Effector memory CD8-positive, alpha-beta T cell (primary cell): ENCODE measurements at regions not wholly inside any gene's neighbourhood (a gene's known extent, or its start where the extent isn't known, plus 50 kb on each side); places are given as distances from the start of the nearest gene placed in this dataset.
"Not testable (repeated sequence)": the region's sequence is repeated elsewhere in the genome, so short reads cannot be mapped to it uniquely, and the experiment has no call there.

ENCODE experiments used
- ATAC-seq: fragments of 150-1000 bp; cut with Tn5 transposase; replicated peaks from 2 replicates; pipeline ENCODE4 v1.10.0; 2021; ENCODE audit warnings: mild to moderate bottlenecking, moderate library complexity
- DNase-seq, 3 experiments: peaks; one replicate each; pipeline ENCODE4 v3.0.0; 2021
- H3K27ac Mint-ChIP-seq, 2 donors: one replicate each; pipeline ENCODE4 v1.8.0; 2022; ENCODE audit warnings: mild to moderate bottlenecking in 2 of 2, mixed read lengths in 2 of 2, moderate library complexity in 2 of 2
- H3K27me3 Mint-ChIP-seq, 2 donors: one replicate each; pipeline ENCODE4 v1.8.0; 2022; ENCODE audit warnings: mixed read lengths in 2 of 2
- H3K36me3 Mint-ChIP-seq: one replicate; pipeline ENCODE4 v1.8.0; 2022; ENCODE audit warnings: mild to moderate bottlenecking, moderate library complexity, mixed read lengths; ENCODE audit not compliant: insufficient read depth
- H3K4me1 Mint-ChIP-seq, 2 donors: one replicate each; pipeline ENCODE4 v1.8.0; 2022; ENCODE audit warnings: low read depth in 2 of 2, mixed read lengths in 2 of 2
- H3K4me3 Mint-ChIP-seq, 2 donors: one replicate each; pipeline ENCODE4 v1.8.0; 2022; ENCODE audit warnings: mild to moderate bottlenecking in 2 of 2, mixed read lengths in 2 of 2, moderate library complexity in 2 of 2
- H3K9me3 Mint-ChIP-seq, 2 donors: one replicate each; pipeline ENCODE4 v1.8.0; 2022; ENCODE audit warnings: mixed read lengths in 2 of 2

DNA sequence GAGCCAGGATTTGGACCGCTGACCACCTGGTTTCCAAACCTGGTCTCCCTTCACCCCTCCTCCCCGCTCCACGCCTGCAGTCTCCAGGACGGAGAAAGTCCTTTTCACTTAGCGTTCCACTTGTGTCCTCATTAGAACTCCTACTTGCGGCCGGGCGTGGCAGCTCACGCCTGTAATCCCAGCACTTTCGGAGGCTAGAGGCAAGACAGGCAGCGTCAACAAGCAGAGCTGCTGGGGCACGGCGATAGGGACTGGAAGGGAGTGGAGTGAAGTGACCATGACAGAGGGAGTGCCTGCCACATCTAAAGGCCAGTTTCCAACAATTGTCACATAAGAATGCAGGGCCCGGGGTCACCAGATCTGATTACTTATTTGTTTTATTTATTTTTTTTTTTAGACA lies 132.5 kb upstream of the NCOR2 start:
- H3K4me3 Mint-ChIP-seq, result no peak overlapping the region
- peaks cover 3% of the 10 kb centered on the region for H3K36me3 Mint-ChIP-seq
- H3K9me3 Mint-ChIP-seq, result no peaks in the 10 kb centered on the region
- no peak for DNase-seq
- ATAC-seq, result no peak
- peaks cover 10 to 27% of the 10 kb centered on the region in 2 donors for H3K27me3 Mint-ChIP-seq
- no peak overlapping the region for H3K27ac Mint-ChIP-seq
- peaks cover 2 to 3% of the 10 kb centered on the region in 2 donors for H3K4me1 Mint-ChIP-seq

DNA sequence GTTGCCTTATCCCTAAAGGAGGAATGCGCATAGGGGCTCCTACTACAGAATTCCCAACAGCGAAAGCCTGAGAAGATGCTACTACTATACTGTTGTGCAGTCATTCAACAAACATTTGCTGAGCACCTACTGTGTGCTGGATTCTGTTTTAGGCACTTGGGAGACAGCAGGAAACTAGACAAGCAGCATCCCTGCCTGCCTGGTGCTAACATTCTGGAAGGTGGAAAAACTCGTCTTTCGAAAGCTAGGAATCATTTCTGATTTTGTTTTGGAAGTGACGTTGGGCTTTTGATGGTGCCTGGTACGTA lies 131.5 kb upstream of the NCOR2 start:
- Mint-ChIP-seq H3K36me3 (peaks cover 3% of the 10 kb centered on the region), H3K27ac (no peak overlapping the region), H3K4me1 (peaks cover 10% of the 10 kb centered on the region in 2 donors), H3K4me3 (no peak overlapping the region), H3K27me3 (peaks cover 10 to 27% of the 10 kb centered on the region in 2 donors), H3K9me3 (no peaks in the 10 kb centered on the region)
- DNase-seq (no peak), ATAC-seq (no peak)

DNA sequence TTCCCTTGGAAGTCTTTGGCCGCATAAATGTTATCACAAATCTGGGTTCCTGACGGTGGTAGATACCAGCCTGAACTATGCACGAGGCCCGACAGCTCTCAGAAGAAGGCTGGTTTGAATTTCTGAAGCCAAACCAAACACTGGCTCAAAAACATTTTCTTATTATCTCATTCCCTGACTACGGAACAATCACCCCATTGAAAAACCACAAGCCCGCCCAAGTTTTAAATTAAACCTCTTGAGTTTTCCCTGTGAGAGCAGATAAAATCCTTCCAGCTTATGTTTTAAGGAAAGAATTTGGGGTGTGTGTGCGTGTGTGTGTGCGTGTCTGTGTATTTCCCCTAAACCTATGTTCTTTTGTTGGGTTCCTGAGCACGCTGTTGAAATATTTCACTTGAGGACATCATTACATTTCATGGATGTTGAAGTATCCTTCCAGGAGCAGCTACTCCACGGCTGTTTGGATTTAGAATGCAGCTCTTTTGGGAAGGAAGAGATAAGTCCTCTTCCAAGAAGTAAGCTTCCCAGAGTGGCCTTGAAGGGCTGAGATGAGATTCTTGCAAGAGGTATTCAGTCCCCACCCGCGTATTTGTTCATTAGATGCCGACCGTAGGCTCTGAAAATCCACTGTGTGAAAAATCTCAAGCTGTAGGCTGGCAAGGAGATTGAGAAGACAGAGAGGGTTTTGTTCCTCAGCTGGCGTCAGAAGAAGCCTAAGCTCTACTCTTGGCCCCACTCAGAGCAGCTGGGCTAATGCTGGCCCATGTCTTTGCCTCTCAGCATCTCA lies 131.0 kb upstream of the NCOR2 start:
- Mint-ChIP-seq H3K4me1 (peaks cover 10% of the 10 kb centered on the region in 2 donors), H3K36me3 (no peaks in the 10 kb centered on the region), H3K27ac (no peak overlapping the region), H3K27me3 (peaks cover 10 to 27% of the 10 kb centered on the region in 2 donors), H3K4me3 (no peak overlapping the region), H3K9me3 (no peaks in the 10 kb centered on the region)
- ATAC-seq (no peak), DNase-seq (no peak)

DNA sequence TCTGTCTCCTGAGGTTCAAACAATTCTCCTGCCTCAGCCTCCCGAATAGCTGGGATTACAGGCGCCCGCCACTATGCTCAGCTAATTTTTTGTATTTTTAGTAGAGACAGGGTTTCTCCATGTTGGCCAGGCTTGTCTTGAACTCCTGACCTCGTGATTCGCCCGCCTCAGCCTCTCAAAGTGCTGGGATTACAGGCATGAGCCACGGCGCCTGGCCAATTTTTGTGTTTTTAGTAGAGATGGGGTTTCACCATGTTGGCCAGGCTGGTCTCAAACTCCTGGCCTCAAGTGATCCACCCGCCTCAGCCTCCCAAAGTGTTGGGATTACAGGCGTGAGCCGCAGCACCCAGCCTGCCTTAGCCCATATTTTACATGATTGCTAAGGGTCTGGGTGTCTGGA lies 130.3 kb upstream of the NCOR2 start:
- H3K27me3 Mint-ChIP-seq, result peaks cover 10 to 27% of the 10 kb centered on the region in 2 donors

DNA sequence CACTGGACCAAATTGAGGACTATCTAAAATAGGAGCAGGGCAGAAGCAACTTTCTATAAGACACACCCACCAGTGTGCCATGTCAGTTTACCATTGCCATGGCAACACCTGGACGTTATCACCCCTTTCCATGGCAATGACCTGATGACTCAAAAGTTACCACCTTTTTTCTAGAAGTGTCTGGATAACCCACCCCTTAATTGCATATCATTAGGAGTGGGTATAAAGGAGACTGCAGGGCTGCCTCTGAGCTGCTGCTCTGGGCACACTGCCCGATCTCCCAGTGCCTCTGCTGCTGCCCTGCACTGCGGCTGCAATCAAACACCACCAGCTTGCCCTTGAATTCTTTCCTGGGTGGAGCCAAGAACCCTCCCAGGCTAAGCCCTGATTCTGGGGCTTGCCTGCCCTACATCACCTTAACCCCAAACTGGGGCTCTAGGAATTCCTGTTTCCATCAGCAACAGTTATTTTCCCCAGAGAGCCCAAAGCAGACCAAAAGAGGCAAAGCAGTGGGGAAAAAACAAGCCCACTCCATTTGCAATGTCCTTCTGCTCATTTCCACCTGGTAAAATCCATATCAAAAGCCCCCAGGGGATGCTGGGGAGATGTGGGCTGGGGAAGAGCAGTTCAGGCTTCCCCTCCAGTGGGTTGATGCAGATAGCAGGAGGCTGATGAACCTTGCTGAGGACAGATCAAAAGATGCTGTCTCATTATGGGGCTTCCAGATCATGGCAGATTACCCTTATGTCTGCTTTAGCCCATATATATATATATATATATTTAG lies 129.5 kb upstream of the NCOR2 start:
- Mint-ChIP-seq H3K4me1 (peaks cover 10% of the 10 kb centered on the region in 2 donors), H3K27ac (no peak overlapping the region), H3K4me3 (no peak overlapping the region), H3K9me3 (no peaks in the 10 kb centered on the region), H3K36me3 (no peaks in the 10 kb centered on the region), H3K27me3 (peaks cover 10 to 27% of the 10 kb centered on the region in 2 donors)
- no peak for DNase-seq
- ATAC-seq, result no peak

More for the DNA sequence above, 130.3 kb upstream of the NCOR2 start:
- H3K4me1 Mint-ChIP-seq, DNase-seq, H3K36me3 Mint-ChIP-seq, H3K9me3 Mint-ChIP-seq, H3K27ac Mint-ChIP-seq, H3K4me3 Mint-ChIP-seq, ATAC-seq: not testable (repeated sequence)

DNA sequence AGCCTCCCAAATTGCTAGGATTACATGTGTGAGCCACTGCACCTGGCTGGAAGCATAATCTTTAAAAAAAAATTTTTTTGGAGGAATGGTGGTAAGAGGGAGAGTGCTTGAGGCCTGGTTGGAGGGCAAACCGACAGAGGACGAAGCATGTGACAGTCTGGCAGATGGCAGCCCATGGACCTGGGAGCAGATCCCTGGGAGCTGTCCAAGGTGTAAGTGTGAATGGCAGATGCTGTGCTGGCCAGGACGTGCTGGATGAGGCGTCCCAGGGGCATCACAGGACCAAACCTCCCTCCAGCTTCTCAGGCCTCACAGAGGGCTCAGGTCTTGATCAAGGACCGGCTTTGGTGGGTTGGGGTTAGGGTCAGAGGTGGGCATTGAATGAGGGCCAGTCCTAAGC lies 128.4 kb upstream of the NCOR2 start:
- Mint-ChIP-seq H3K27me3 (peaks cover 10 to 27% of the 10 kb centered on the region in 2 donors), H3K36me3 (no peaks in the 10 kb centered on the region)
- no peak for ATAC-seq

DNA sequence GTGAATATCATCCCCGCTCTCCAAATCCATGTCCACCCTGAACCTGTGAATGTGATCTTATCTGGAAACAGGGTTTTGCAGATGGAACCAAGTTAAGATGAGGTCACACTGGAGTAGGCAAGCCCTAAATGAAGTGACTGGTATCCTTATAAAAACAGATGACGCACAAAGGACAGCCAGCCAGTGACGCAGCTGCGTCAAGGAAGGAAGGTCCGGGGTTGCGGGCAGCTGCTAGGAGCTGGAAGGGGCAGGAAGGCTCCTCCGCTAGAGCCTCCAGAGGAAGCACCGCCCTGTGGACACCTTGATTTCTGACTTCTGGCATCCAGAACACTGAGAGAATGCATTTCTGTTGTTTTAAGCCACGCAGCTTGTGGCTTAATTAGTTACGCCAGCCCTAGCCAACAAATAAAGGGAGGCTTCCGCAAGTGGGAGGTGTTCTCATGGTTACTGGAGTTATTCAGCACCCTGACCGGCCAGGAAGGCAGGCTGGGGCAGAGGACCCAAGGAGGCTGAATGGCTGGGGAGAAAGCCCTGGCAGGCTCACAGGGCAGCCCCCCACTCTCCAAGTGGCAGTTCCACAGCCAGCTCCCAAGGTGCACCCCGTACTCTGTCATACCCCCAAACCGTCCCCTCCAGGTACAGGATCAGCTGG lies 127.6 kb upstream of the NCOR2 start:
- Mint-ChIP-seq H3K27me3 (peaks cover 10 to 29% of the 10 kb centered on the region in 2 donors), H3K4me1 (peaks cover 10% of the 10 kb centered on the region in 2 donors), H3K36me3 (no peaks in the 10 kb centered on the region), H3K4me3 (peak overlapping the region in 1 of 2 donors; percentile 62), H3K27ac (peak overlapping the region in 1 of 2 donors; percentile 29), H3K9me3 (no peaks in the 10 kb centered on the region)
- ATAC-seq (no peak), DNase-seq (no peak)

More for the DNA sequence above, 128.4 kb upstream of the NCOR2 start:
- DNase-seq, result no peak
- H3K4me3 Mint-ChIP-seq, result no peak overlapping the region
- peaks cover 10% of the 10 kb centered on the region in 2 donors for H3K4me1 Mint-ChIP-seq
- no peaks in the 10 kb centered on the region for H3K9me3 Mint-ChIP-seq
- no peak overlapping the region for H3K27ac Mint-ChIP-seq

DNA sequence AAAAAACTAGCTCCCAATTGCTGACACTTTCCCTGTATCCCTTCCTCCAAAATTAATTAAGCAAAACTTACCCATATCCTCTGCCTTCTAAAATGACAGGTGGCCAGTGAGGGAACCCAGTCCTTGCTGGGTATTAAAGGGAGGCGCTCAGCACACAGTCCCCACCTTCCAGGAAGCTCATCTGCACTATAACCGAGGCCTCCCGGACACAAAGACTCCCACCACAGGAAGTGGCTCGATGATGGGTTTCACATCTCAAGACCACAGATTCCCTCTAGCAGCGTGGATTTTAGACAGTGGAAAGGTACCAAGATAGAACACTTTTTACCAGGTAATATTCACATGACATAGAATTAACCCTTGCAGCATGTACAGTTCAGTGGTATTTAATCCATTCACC lies 126.8 kb upstream of the NCOR2 start:
- Mint-ChIP-seq H3K9me3 (no peaks in the 10 kb centered on the region), H3K27ac (no peak overlapping the region), H3K36me3 (no peaks in the 10 kb centered on the region), H3K27me3 (peaks cover 5 to 24% of the 10 kb centered on the region in 2 donors), H3K4me3 (peak overlapping the region; percentile 51 to 62), H3K4me1 (peaks cover 10% of the 10 kb centered on the region in 2 donors)
- DNase-seq (peak in 2 of 3 experiments; percentile 13 to 27), ATAC-seq (peak; percentile 92)

DNA sequence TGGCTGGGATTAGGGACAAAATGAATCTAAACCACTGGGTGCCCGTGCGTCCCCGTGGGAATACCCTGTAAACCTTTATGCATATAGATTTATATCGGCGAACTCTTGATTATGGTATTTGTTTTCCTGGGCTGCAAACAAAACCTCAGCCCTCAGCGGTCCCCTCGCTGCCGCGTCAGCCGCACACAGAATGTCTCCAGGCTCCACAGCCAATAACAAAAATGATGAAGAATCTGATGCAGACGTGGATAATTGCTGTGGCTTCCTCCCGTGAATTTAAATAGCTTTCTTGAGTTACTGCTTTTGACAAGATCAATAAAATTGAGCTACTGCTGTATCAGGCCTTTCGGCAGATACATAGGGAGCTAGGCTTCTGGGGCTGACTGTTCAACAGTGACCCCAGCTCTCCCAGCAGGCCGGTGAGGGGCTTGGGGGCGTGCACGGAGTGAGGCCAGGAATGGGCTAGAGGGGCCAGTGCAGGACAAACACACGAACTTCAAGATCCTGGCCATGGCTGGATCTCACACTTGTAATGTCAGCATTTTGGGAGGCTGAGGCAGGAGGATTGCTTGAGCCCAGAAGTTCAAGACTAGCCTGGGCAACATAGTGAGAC lies 125.8 kb upstream of the NCOR2 start:
- H3K4me3 Mint-ChIP-seq, result no peak overlapping the region
- H3K9me3 Mint-ChIP-seq, result no peaks in the 10 kb centered on the region
- H3K27ac Mint-ChIP-seq, result no peak overlapping the region
- H3K36me3 Mint-ChIP-seq, result no peaks in the 10 kb centered on the region
- H3K27me3 Mint-ChIP-seq, result peaks cover 0 to 17% of the 10 kb centered on the region in 2 donors
- peaks cover 15 to 16% of the 10 kb centered on the region in 2 donors for H3K4me1 Mint-ChIP-seq
- ATAC-seq, result no peak
- no peak for DNase-seq

DNA sequence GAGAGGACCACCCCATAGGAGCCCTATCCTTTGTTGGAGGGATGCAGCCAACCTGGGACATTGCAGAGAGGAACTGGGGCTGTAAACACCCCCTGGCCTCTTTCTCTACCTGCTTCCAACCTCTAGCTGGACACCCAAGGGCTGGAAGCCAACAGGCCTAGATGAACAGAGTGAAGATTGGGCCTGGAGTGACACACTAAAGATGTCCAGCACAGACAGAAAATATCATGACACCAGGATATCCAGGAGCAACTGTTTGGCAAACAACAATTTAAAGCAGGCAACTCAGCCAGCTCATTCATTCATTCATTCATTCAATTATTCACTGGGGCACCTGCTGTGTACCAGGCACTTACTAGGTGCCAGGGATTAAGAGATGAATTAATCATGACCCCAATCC lies 125.0 kb upstream of the NCOR2 start:
- ATAC-seq (no peak), DNase-seq (no peak)
- no peak overlapping the region for H3K4me3 Mint-ChIP-seq
- H3K36me3 Mint-ChIP-seq, result no peaks in the 10 kb centered on the region
- peaks cover 0 to 17% of the 10 kb centered on the region in 2 donors for H3K27me3 Mint-ChIP-seq
- peaks cover 23 to 24% of the 10 kb centered on the region in 2 donors for H3K4me1 Mint-ChIP-seq
- H3K27ac Mint-ChIP-seq, result no peak overlapping the region
- no peaks in the 10 kb centered on the region for H3K9me3 Mint-ChIP-seq

DNA sequence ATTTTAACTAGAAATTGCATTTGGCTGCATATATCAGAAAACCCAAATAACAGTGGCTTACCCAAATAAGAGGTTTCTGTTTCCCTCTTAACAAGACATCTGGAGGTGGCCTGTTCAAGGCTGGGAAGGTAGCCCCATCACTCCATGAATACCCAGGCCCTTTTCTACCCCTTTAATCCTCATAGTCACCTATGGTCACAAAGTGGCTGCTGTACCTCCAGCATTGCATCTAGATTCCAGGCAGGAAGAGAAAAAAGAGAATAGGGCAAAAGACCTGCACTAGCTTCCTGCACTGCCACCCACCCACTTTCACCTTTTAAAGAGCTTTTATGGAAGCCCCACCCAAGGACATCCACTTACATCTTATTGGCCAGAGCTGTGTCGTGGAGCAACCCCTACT lies 124.0 kb upstream of the NCOR2 start:
- Mint-ChIP-seq H3K4me3 (no peak overlapping the region), H3K4me1 (peaks cover 27 to 29% of the 10 kb centered on the region in 2 donors), H3K36me3 (no peaks in the 10 kb centered on the region), H3K9me3 (no peaks in the 10 kb centered on the region), H3K27me3 (peaks cover 0 to 9% of the 10 kb centered on the region in 2 donors), H3K27ac (no peak overlapping the region)
- DNase-seq (no peak), ATAC-seq (no peak)

DNA sequence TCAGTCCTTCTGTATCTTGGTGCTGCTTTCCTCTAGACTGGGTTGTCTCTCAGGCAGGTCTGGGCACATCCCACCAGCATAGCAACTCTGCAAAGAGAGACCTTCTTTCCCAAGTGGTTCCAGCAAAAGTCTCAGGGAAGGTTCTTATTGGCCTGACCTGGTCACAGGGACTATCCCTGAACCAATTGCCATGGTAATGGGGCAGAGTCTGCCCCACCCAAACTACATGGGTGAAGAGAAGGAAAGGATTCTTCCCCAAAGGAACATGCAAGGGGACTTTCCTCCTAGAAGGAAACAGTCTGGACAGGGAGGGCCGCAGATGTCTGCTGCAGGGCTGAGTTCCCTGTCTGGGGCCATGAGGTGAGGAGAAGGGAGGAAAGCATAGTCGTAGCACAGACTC lies 122.2 kb upstream of the NCOR2 start:
- Mint-ChIP-seq H3K27me3 (peaks cover 0 to 23% of the 10 kb centered on the region in 2 donors), H3K4me3 (no peak overlapping the region), H3K9me3 (no peaks in the 10 kb centered on the region), H3K4me1 (peaks cover 26 to 31% of the 10 kb centered on the region in 2 donors), H3K27ac (no peak overlapping the region), H3K36me3 (no peaks in the 10 kb centered on the region)
- ATAC-seq, result no peak
- DNase-seq, result no peak

DNA sequence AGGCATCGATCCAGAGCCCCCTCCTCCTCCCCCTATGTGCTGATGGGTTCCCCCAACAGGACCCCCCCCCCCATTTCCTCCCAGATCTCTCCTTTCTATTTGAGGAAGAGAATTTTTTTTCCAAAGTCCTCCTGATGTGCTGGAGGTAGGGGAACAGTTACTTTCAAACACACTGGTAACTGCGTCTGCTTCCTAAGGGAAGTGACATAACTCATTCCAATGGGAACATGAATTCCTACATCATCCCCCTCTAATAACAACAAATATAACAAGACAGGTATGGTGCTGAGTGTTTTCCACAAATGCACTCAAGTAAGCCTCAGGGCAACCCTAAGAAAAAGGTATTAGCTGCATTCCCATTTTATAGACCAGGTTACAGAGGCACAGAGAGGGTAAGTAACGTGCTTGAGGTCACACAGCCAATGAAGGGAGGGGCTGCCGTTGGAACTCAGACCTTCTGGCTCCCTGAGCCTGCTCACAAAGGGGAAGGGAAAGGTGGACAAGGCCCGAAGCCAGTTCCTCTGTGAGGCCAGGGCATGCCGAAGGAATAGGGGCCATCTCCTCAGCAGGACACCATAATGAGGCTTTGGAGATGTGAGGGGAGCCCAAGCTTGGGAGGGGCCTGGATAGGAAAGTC lies 121.1 kb upstream of the NCOR2 start:
- no peak for ATAC-seq
- Mint-ChIP-seq H3K4me1 (peaks cover 19 to 25% of the 10 kb centered on the region in 2 donors), H3K9me3 (no peaks in the 10 kb centered on the region), H3K27me3 (peaks cover 0 to 23% of the 10 kb centered on the region in 2 donors), H3K27ac (peak overlapping the region; percentile 6 to 86), H3K36me3 (no peaks in the 10 kb centered on the region), H3K4me3 (peak overlapping the region; percentile 55 to 63)
- no peak for DNase-seq
